Activated CD4-positive, alpha-beta T cell treated with anti-CD3 and anti-CD28 coated beads for 24 hours (primary cell): ENCODE measurements at regions not wholly inside any gene's neighbourhood (a gene's known extent, or its start where the extent isn't known, plus 50 kb on each side); places are given as distances from the start of the nearest gene placed in this dataset.

Experiments
- DNase-seq, 2 donors: peaks; one replicate each; pipeline ENCODE4 v3.0.0-alpha.2; 2020; ENCODE audit warnings: low read depth in 2 of 2

DNA sequence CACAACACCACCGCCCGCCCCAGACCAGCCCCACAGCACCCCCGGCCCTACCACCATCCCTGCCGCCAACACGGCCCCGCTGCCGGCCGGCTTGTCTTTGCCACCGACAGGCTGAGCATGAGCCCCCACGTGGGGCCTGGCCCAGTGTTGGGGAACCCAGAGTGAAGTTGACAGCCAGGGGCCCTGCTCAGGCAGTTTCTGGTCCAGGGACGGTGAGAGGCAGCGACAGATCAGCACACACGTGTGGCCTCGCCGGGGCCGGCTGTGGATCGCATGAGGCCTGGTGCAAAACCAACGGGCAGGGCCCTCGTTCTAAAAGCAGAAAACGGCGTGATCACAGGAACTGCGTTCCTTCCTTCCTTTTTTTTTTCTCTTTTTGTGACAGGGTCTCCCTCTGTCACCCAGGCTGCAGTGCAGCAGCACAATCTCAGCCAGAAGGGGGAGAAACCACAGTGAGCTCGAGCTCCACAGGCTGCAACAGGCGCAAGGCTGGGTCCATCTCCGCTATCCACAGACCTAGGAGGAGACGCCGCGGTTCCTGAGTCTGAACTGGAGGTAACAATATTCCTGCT is 50.5 kb upstream of the FBRSL1 start:
- DNase-seq = no peak

DNA sequence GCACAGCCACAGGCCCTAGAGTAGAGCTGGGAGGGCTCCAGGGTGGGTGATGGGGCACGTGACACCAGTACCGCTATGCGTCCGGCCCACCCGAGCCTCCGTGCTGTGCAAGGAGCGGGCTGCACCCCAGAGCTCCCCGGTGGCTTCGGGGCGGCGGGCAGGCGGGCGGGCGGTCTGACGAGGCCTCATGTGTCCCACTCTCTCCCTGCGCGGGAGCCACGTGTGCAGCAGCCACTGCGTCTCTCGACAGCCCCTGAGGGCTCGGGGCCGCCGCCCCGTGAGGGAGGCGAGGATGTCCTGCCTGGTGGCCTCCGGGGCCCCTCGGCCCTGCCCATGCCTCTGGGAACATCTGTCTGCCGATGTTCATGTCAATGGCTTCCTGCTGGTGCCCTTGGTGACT is 51.2 kb upstream of the FBRSL1 start:
- no peak for DNase-seq

DNA sequence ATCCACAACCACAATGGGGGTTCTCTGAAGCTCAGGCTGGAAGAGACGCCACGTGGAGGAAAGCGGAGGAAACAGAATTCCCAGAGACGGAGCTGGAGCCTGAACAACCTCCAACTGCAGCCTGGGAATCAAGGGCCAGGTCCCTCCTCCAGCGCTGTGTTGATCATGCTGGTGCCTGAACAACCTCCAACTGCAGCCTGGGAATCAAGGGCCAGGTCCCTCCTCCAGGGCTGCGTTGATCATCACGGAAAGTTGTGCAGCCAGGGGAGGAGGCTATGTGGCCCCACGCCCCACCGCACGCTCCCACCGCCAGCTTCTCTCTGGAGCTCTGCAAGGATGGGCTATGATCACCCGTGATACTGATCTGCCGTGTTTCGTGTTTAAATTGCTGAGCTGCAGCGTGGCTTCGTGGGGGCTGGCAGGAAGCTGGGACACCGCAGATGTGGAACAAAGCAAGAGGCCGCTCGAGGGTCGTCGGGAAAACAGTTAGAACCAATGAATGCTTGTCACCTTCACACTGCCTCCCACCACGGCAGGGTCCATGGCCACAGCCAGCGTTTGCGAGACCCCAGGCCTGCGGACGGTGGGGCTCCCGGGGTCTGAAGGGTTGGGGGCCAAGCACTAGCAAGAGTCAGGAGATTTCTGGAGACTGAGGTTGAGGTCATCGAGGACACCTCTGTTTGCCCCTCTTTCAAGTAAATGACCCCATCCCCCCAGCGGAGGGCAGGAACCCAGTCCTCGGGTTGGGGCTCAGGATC is 51.8 kb upstream of the FBRSL1 start:
- DNase-seq = no peak

DNA sequence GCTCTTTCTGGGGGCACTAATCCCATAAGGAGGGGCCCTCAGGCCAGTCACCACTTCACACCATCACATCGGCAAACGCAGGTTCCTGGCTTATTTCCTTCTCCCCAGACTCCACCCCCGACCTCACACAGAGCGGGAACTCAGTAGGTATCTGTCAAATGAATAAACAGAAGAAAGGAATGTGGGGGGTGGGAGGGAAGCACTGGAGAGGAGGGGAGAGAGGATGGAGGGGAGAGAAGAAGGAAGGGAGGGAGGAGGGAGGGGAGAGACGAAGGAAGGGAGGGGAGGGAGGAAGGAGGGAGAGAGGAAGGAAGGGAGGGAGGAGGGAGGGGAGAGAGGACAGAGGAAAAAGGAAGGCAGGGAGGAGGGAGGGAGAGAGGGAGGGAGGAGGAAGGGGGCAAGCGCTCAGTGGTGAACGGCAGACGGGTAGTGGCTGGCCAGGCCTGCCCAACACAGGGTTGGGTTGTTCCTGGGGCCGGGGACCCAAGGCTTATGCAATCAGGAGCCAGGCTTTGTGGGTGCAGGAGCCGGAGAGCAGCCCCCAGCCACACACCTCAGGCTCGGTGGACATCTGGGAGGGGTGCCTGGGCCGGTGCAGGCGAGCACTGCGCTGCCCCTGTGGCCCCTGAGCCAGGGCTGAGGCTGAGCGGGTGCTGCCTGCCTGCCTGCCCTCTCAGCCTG is 52.6 kb upstream of the FBRSL1 start:
- DNase-seq = no peak

DNA sequence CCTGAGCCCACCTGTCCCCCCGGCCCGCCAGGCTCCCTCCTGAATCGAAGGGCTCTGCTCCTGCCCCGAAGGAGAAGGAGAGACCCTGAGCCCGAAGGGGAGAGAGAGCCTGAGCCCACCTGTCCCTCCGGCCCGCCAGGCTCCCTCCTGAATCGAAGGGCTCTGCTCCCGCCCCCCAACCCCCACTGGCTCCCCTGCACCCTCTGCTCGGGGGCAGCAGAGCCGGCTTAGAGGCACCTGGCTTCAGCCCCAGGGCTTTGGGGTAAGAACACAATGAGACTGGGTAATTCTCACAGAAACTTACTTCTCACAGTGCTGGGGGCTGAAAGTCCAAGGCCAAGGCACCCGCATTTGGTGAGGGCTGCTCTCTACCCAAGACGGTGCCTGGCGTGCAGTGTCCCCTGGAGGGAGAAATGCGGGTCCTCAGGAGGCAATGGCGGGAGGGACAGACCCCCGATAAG is 53.1 kb upstream of the FBRSL1 start:
- DNase-seq = no peak

DNA sequence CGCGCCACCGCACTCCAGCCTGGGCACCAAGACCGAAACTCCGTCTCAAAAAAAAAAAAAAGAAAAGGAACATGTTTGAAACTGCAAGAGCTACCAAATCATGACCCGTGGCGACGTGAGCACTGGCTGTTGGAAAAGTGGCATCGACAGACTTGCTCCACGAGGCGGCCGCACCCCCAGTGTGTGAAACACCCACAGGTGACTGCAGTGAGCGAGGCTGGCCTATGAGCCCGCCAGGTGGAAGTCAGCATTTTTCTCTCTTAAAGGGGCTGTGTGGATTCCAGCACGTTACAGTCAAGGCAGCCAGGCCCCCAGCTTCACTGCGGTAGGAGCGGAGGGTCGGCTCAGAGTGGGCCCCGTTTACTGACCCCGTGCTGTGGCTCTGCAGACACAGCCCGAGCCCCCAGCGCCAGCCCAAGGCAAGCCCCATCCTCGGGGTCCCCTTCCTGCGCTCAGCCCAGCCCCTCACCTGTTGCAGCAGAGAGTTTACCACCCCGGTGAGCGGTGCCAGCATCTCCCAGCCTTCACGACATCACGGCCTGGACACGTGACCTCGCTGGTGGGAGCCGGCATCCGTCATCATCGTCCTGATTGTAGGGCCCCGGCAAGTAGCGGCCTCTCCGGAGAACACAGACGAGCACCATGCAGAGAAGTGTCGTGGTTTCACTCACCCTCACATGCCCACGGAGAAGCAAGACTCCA is 54.3 kb upstream of the FBRSL1 start:
- no peak for DNase-seq

DNA sequence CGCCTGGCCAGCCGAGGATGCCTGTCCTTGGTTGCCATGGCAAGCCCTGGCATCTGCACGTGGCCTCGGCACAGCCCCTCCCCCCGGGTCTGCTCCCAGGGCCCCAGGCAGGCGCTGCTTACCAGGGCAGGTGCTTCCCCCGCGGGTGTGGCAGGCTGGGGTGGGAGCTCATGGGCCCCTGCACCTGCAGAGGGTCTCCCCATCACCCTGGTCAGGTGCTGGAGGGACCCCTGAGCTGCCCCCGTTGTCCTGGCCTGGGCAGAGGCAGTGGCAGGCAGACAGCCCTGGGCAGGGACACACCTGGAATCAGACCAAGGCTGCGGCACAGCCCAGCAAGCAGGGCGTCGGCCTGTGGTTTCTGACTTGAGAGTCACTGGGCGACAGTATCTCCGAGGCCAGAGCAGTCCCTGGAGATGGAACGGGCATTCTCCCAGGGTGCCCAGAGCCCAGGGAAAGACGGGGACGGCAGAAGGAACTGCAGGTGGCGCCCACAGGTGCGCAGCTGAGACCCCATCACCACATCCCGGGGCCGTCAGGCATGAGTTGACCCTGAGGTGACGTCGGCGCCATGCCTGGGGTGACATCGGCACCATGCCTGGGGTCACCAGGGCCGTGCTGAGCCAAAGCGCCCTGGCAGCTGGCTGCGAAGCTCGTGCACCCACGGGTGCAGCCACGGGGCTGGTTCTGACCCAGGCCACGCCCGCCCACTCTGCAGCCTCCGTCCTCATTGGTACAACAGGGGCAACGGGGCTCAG is 56.1 kb upstream of the FBRSL1 start:
- DNase-seq = no peak

DNA sequence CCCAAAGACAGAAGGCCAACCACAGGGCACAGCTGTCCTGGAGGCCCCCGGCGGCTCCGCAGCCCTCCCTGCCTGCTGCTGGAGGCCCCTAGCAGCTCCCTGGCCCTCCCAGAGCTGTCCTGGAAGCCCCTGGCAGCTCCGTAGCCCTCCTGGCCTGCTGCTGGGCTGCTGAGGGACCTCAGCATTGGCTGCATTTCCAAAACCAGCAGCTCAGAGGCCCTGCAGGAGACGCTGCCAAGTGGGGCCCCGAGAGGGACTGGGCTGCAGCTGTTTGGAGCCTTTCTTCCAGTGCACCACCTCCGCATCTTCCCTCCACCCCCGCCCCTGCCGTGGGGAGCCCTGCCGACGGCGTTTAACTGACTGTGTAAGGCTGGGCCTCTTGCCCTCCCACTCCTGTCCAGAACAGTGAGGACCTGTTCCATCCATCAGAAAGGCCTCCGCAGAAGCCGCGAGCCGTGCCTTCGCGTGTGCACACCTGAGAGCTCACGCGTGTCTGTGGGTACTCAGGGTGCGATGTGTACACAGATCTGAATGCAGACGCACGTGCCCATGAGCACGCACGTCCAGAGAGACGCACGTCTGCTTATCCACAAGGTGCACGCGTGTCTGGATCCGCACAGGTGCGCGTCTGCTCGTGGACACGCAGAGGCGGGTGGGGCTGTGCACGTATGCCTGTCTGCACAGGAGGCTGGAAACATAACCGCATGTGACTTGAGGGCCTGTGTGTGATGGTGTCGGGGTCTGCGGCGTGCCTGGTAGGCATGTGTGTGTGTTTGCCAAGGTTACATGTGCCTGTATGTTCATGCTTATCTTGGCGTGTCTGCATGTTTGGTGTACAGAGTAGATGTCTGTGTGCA is 57.0 kb upstream of the FBRSL1 start:
- no peak for DNase-seq

DNA sequence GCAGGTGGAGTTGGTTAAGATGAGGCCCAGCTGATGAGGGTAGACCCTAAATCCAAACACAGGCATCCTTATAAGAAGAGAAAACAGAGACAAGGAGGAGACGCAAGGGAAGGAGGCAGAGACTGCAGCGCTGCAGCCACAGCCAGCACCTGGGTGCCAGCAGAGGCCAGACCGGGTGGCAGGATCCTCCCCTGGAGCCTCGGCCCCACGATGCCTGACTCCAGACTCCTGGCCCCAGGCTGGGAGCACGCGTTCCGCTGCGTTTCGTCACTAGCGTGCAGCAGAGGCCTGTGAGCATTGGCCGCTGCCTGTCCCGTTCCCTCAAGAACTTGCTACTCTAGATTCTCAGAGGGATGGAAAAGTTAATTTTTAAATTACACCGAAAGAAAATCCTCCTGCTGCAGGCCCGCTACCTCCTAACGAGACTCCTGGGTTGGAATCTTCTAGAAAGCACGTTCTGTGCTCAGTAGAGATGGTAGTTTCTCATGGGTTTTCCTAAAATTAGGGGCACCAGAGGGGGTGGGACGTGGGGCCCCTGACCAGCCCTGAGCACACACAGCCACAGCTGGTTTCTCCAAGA is 57.7 kb upstream of the FBRSL1 start:
- DNase-seq = no peak

DNA sequence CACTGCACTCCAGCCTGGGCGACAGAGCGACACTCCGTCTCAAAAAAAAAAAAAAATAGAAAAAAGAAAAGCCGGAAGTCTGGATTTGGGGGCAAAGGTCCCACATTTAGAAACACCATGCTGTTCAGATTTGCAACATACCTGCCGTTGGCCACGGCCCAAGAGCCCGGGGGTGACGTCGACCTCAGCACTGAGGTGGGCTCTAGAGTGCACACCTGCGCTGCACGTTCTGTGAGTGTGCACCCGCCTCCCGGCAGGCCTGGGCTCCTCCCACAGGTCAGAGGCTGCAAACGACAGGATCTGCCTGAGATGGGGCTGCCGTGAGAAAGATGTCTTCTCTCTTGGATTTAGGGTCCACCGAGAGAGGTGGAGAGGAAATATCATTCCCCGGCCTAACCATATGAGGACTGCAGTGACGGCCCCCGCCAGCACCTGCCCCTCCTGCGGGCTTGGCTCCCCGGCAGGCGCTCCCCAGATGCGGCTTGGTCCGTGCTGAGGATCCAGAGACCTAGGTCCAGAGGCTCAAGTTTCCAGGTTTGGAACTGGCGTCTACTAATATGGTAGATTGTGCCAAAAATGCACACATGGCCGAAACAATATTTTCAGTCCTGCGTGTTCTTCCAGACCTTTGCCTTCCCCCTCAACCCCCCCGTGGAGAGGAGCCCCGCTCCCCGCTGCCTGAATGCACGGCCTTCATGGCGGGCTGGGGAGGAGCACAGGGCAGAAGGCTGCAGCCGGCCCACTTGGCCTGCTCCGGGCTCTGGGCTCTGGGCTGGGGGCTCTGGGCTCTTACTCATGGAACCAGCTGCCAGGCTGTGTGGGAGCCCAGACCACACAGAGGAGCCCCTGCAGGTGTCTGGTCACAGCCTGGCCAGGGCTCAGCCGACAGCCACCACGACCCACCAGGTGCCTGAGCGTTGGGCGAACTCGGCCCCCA is 58.8 kb upstream of the FBRSL1 start:
- no peak for DNase-seq

DNA sequence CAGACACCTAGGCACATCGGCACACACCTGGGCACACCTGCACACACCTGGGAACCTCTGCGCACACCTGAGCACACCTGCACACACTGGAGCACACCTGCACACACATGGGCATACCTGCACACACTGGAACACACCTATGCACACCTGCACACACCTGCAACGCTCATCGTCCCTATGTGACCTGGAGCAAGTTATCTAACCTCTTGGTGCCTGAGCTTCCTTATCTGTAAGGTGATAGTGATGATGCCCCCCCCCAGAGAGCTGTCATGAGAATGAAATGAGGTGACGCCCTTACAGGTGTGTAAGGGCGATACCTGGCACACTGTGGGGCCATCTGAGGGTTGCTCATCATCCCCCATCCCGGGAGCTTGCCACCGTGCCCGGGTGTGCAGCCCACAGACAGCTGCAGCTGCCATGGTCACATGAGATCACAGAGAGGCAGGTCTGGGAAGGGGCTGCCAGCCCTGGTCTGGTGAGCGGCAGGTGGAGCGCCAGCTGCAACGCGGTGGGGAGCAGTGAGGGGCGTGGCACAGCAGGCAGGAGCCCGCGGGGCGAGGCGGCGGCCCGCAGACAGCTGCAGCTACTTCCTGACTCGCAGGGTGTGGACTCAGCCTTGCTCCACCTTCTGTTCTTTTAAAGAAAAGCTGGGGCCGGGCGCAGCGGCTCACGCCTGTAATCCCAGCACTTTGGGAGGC is 59.9 kb upstream of the FBRSL1 start:
- peak in 1 of 2 donors; percentile 30 for DNase-seq

DNA sequence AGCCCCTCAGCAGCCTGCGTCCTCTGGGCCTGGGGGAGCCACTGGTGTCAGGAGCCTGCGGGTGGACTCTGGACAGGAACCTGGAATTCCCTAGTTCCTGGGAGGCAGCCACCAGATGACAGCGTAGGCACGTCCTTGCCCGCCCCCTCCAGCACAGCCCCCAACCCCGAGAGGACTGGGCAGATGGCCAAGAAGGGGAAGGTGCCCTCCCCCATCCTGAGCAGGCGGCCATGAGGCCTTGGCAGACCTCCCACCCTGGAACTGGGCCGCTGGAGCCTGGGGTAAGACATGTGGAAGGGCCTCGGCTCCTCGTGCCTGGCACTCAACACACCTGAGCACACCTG is 60.4 kb upstream of the FBRSL1 start:
- no peak for DNase-seq

DNA sequence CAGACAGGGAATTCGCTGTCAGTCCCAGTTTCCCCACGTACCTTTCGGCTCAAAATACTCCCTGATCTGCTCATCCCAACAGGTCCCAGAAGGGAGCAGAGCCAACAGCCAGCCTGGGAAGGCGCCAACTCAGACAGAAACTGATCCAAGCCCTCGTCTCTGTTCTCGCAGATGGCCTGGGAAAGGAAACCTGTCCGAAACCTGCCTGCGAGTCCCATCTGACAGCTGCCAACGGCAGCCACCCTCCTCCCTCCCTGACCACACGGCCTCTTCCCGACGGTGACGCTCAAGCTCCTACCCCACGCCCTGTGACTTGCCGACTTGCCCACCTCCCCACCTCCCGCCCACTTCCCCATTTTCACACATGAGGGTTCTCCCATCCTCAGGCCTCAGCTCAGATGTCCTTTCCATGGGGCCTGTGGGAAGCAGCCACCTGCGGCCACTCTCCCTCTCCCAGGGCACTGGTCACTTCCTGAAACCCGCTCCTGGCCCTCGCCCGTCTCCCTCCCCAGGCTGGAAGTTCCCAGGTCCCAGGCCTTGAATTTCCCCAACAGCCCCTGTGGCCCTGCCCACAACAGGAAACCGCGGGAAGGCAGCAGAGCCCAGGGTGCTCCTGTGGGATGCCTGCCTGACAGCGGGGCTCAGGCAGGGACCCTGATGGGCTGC is 60.9 kb upstream of the FBRSL1 start:
- DNase-seq = no peak

DNA sequence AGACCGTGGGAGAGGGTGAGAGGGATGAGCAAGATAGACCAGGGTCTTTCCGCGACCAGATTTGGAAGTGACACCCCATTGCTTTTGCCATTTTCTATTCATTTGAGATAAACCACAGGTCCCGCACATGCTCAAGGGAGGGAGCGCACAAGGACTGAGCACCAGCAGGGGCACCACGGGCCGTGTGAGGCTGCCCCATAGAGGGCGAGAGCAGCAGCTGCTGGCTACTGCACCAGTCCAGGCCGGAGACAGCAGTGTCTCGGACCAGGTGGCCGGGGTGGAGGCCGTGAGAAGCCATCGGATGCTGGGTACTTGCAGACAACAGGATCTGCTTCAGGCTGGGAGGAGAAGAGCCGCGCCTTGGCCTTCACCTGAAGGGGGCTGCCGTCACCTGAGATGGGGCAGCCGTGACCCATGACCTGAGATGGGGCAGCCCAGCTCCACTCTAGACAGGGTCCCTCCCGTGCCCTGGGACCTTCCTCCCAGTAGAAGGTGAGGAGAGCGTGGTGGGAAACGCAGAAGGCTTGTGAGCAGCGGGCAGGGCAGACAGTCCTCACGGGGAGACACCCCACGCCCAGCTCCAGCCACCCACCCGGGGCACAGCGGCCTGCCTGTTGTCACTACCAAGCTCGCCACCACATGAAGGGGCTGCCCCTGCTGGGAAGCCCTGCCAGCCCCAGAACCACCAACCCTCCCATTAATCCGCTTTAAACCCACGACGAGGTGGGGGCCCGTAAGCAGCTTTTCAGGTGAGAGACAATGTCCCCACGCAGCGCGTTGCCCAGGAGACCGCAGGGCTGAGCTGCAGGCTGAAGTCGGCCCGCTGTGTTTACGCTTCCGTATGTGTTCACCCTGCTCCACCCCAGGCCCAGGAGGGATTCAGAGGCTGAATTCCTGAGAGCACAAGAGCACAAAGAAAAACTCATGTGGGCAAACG is 61.7 kb upstream of the FBRSL1 start:
- no peak for DNase-seq

DNA sequence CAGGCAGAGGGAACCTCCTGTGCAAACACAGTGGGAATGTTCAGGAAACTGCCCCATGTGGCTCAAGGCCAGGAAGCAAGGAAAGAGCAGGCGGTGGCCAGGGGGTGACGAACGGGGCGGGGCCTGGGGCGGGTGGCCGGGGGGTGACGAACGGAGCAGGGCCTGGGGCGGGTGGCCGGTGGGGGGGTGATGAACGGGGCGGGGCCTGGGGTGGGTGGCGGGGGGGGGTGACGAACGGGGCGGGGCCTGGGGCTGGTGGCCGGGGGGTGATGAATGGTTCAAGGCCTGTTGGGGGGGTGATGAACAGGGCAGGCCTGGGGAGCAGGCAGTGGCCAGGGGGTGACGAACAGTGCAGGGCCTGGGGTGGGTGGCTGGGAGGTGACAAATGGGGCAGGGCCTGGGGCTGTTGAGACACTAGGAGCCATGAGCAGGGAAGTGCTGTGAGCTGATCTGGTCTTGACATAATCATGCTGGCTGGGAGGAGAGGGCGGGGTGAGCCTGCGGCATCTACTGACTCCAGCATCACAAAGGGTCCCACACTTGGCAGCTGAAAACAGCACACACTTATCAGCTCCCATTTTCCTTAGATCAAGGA is 62.7 kb upstream of the FBRSL1 start:
- DNase-seq = no peak

DNA sequence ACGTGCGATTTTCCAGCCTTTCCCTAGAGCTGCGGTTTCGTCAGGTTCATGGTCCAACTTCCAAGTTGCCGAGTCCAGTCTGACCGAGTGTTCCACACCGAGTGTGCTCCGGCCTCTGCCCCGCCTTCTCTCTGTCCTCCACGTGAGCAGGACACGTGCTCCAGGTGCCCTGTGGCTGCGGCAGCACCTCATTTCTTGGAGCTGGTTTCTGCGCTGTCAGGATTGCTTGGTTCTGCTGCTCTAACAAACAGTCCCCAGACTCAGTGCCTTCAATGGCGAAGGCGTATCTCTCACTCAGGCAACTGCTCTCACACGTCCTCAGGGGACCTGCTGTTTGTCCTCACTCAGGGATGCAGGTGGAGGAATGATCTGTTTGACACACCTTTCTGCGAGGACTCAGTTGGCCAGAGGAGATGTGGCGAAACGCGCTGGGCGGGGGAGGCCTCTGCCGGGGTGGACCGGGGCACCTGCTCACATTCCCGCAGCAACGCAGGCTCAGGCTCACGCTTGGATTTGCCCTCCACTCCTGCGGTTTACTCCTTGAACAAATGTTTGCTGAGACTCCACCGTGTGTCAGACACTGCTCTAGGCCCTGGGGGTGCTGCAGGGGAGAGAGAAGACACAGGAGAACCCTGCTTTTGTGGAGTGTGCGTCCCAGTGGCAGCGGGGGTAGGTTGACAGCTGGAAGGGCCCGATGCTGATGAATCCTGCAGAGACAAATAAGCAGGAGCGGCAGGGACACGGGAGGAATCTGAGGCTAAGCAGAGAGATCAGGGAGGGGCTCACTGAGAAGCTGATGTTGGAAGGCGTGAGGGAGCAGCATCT is 63.4 kb upstream of the FBRSL1 start:
- DNase-seq = no peak
